Ovary (tissue), 3 donors: ENCODE measurements at regions not wholly inside any gene's neighbourhood (a gene's known extent, or its start where the extent isn't known, plus 50 kb on each side); places are given as distances from the start of the nearest gene placed in this dataset.

Experiments
- EP300 ChIP-seq: sonication (generic); formaldehyde crosslinking; IDR thresholded peaks from one replicate; pipeline ENCODE4 v1.6.1; 2017; ENCODE audit warnings: antibody characterized with exemption
- POLR2A ChIP-seq: fragments of 450-650 bp; IDR thresholded peaks from one replicate; pipeline ENCODE4 v1.6.1; 2017; ENCODE audit warnings: antibody characterized with exemption, mild to moderate bottlenecking, moderate library complexity
- TF ChIP-seq, protein P1 (sequence below), 3 donors: fragments of 450-650 bp in 2 of 3; fragments of 200-600 bp in 1 of 3; IDR thresholded peaks; one replicate each; pipeline versions ENCODE4 v1.5.1 to v1.8.0; 2016 to 2022; ENCODE audit warnings: antibody characterized with exemption in 3 of 3, mild to moderate bottlenecking in 1 of 3
- donor health status: DM: no; HTN: no; CAD: no.

DNA sequence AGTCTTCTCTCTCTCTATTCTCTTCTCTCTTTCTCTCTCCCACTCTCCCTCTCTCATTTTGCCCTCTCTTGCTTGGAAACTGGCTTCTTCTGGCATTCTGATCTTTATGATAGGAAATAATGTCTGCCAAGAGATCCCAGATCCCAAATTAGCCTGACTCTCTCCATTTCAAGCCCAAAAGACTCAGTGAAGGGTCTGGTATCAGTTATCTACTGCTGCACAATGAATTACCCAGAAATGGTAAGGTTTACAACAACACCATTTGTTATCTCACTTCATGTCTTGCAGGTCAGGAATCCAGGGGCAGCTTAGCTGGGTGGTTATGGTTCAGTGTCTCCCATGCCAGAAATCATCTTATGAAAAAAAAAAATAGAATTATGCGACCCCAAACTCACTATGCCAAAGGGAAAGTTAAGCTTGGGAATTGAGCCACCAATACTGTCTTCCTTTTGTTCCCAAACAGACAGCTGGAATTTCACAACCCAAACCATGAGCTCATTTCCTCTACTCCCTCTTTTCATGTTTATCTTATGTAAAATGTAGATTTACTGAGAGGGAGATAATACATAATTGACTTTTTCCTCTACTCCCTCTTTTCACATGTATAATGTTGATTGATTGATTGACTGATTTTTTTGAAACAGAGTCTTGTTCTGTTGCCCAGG, 67.8 kb upstream of the FICD start:
- TF ChIP-seq, protein P1, sequence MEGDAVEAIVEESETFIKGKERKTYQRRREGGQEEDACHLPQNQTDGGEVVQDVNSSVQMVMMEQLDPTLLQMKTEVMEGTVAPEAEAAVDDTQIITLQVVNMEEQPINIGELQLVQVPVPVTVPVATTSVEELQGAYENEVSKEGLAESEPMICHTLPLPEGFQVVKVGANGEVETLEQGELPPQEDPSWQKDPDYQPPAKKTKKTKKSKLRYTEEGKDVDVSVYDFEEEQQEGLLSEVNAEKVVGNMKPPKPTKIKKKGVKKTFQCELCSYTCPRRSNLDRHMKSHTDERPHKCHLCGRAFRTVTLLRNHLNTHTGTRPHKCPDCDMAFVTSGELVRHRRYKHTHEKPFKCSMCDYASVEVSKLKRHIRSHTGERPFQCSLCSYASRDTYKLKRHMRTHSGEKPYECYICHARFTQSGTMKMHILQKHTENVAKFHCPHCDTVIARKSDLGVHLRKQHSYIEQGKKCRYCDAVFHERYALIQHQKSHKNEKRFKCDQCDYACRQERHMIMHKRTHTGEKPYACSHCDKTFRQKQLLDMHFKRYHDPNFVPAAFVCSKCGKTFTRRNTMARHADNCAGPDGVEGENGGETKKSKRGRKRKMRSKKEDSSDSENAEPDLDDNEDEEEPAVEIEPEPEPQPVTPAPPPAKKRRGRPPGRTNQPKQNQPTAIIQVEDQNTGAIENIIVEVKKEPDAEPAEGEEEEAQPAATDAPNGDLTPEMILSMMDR (IDR thresholded peaks at IDR 0.05): no peak
- TF ChIP-seq EP300 (no peak), POLR2A (no peak)
